Right atrium auricular region (tissue), 2 donors: ENCODE measurements at regions not wholly inside any gene's neighbourhood (a gene's known extent, or its start where the extent isn't known, plus 50 kb on each side); places are given as distances from the start of the nearest gene placed in this dataset.

Source experiments
- DNase-seq: peaks from one replicate; pipeline ENCODE4 v3.0.0-alpha.2; 2019; ENCODE audit warnings: low spot score
- H3K27ac ChIP-seq, 2 donors: fragments of 200-600 bp; sonication (generic); 1 replicate in 1 of 2; 2 replicates in 1 of 2; pipeline ENCODE4 v1.5.1; 2016 to 2019
- H3K27me3 ChIP-seq, 2 donors: fragments of 200-600 bp; sonication (generic); one replicate each; pipeline versions ENCODE4 v1.5.1 to v1.6.0; 2017 to 2019
- H3K36me3 ChIP-seq: fragments of 200-600 bp; sonication (generic); one replicate; pipeline ENCODE4 v1.5.1; 2016
- H3K4me1 ChIP-seq, 2 donors: fragments of 200-600 bp; sonication (generic); one replicate each; pipeline versions ENCODE4 v1.5.1 to v1.6.0; 2017 to 2019
- H3K4me3 ChIP-seq, 2 donors: fragments of 200-600 bp; sonication (generic); 1 replicate in 1 of 2; 2 replicates in 1 of 2; pipeline ENCODE4 v1.5.1; 2017 to 2019; ENCODE audit warnings: mild to moderate bottlenecking in 1 of 2, moderate library complexity in 1 of 2
- H3K9me3 ChIP-seq, 2 donors: fragments of 200-600 bp; sonication (generic); one replicate each; pipeline ENCODE4 v1.5.1; 2019
- CTCF ChIP-seq, 2 donors: fragments of 200-600 bp; sonication (generic); IDR thresholded peaks; one replicate each; pipeline ENCODE4 v1.5.1; 2019; ENCODE audit warnings: antibody characterized with exemption in 2 of 2

DNA sequence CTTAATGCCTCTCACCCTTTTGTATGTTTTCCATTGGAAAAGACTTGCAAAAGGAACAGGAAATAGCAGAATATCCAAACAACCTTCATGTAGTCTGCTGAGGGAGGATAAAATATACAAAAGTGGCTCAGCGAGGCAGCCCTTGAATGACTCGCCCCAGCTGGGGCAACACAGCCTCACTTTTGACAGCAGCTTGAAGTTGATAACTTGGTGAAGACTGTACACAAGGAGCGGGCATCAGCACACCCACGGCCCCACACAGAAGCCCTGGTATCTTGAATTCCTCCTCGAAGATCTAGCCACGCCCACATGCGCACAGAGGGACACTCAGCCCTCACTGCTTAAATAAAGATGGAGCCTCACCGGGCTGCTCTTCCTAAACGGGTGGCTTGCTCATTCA is 161.0 kb downstream of the IRS1 start:
- Histone ChIP-seq H3K4me1 (peaks cover 0 to 7% of the 10 kb centered on the region in 2 donors), H3K27me3 (no peaks in the 10 kb centered on the region), H3K9me3 (peaks cover 0 to 13% of the 10 kb centered on the region in 2 donors), H3K4me3 (no peak overlapping the region), H3K36me3 (no peaks in the 10 kb centered on the region), H3K27ac (no peak overlapping the region)
- no peak for TF ChIP-seq CTCF (IDR thresholded peaks at IDR 0.05)
- DNase-seq, result no peak

DNA sequence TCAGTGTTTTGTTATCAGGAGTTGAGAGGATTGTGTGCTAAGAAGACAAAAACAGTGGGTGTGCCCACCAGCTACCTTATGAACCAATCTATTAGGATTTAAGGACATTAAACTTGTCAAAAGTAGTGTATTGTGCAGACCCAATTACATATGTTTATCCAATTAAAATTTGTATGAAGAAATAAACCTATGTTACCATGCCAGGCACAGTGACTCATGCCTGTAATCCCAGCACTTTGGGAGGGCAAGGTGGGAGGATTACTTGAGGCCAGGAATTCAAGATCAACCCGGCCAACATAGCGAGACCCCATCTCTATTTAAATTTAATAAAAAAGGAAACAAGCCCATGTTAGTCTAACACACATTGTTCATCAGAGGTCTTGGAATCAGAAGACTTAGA is 162.2 kb downstream of the IRS1 start:
- no peaks in the 10 kb centered on the region for H3K4me1 ChIP-seq
- H3K9me3 ChIP-seq, result peaks cover 0 to 13% of the 10 kb centered on the region in 2 donors
- H3K4me3 ChIP-seq, result no peak overlapping the region
- H3K27ac ChIP-seq, result no peak overlapping the region
- H3K27me3 ChIP-seq, result no peaks in the 10 kb centered on the region
- no peak for TF ChIP-seq CTCF (IDR thresholded peaks at IDR 0.05)
- no peaks in the 10 kb centered on the region for H3K36me3 ChIP-seq
- DNase-seq, result no peak

- no peak overlapping the region for H3K4me3 ChIP-seq
- no peaks in the 10 kb centered on the region for H3K27me3 ChIP-seq
- no peak for TF ChIP-seq CTCF (IDR thresholded peaks at IDR 0.05)
- H3K36me3 ChIP-seq, result no peaks in the 10 kb centered on the region
- no peak overlapping the region for H3K27ac ChIP-seq
- H3K9me3 ChIP-seq, result peaks cover 0 to 13% of the 10 kb centered on the region in 2 donors
- no peaks in the 10 kb centered on the region for H3K4me1 ChIP-seq
- no peak for DNase-seq
Measured at GRCh38 chr2:226636586-226636985, 163.0 kb downstream of the IRS1 start.

- Histone ChIP-seq H3K36me3 (no peaks in the 10 kb centered on the region), H3K4me3 (no peak overlapping the region), H3K27ac (no peak overlapping the region), H3K27me3 (no peaks in the 10 kb centered on the region), H3K4me1 (no peaks in the 10 kb centered on the region), H3K9me3 (peaks cover 0 to 3% of the 10 kb centered on the region in 2 donors)
- no peak for DNase-seq
- TF ChIP-seq CTCF (IDR thresholded peaks at IDR 0.05), result no peak
Measured at GRCh38 chr2:226634943-226635604, 164.5 kb downstream of the IRS1 start.

GRCh38 chr2:226631671-226632070 is 167.9 kb downstream of the IRS1 start:
- Histone ChIP-seq H3K27ac (peak overlapping the region in 1 of 2 donors; percentile 65), H3K4me3 (no peak overlapping the region), H3K27me3 (no peaks in the 10 kb centered on the region), H3K4me1 (no peaks in the 10 kb centered on the region), H3K36me3 (no peaks in the 10 kb centered on the region), H3K9me3 (no peaks in the 10 kb centered on the region)
- no peak for TF ChIP-seq CTCF (IDR thresholded peaks at IDR 0.05)
- no peak for DNase-seq

GRCh38 chr2:226631187-226631586 is 168.4 kb downstream of the IRS1 start:
- no peak overlapping the region for H3K4me3 ChIP-seq
- no peak for TF ChIP-seq CTCF (IDR thresholded peaks at IDR 0.05)
- no peaks in the 10 kb centered on the region for H3K9me3 ChIP-seq
- H3K27ac ChIP-seq, result peak overlapping the region in 1 of 2 donors; percentile 65
- no peaks in the 10 kb centered on the region for H3K4me1 ChIP-seq
- no peak for DNase-seq
- H3K27me3 ChIP-seq, result no peaks in the 10 kb centered on the region
- H3K36me3 ChIP-seq, result no peaks in the 10 kb centered on the region
